ENCODE measurements at regions not wholly inside any gene's neighbourhood (a gene's known extent, or its start where the extent isn't known, plus 50 kb on each side); places are given as distances from the start of the nearest gene placed in this dataset.

- H3K27me3 Mint-ChIP-seq: no peaks in the 10 kb centered on the region
- no peak for DNase-seq
- no peaks in the 10 kb centered on the region for H3K9me3 ChIP-seq (ENCODE audit: control insufficient read depth in 2 of 2, low read length in 2 of 2)
- H3K27ac ChIP-seq (ENCODE audit: insufficient read depth, low read length, poor library complexity, severe bottlenecking): no peak overlapping the region
- no peaks in the 10 kb centered on the region for H3K36me3 Mint-ChIP-seq
- no peaks in the 10 kb centered on the region for H3K27me3 ChIP-seq (ENCODE audit: control insufficient read depth, insufficient read depth, low read length)
- H3K36me3 ChIP-seq (ENCODE audit: control insufficient read depth, insufficient read depth, low read length): no peaks in the 10 kb centered on the region
- H3K9me3 Mint-ChIP-seq: peaks cover 0 to 2% (median 0%) of the 10 kb centered on the region in 7 donors
- H3K4me1 ChIP-seq (ENCODE audit: control insufficient read depth, insufficient read depth, low read length, poor library complexity, severe bottlenecking): no peaks in the 10 kb centered on the region
- no peaks in the 10 kb centered on the region for H3K4me1 Mint-ChIP-seq
- no peak overlapping the region for H3K27ac Mint-ChIP-seq
- ATAC-seq (ENCODE audit: low read depth in 2 of 2): no peak
- H3K4me3 Mint-ChIP-seq: no peak overlapping the region
- H3K4me3 ChIP-seq (ENCODE audit: low read depth, low read length): no peak overlapping the region
Measured at GRCh38 chr5:122576256-122577016, 198.4 kb upstream of the SNX2 start.

- no peak overlapping the region for H3K4me3 Mint-ChIP-seq
- no peak overlapping the region for H3K27ac ChIP-seq (ENCODE audit: insufficient read depth, low read length, poor library complexity, severe bottlenecking)
- no peaks in the 10 kb centered on the region for H3K36me3 ChIP-seq (ENCODE audit: control insufficient read depth, insufficient read depth, low read length)
- H3K27me3 Mint-ChIP-seq: no peaks in the 10 kb centered on the region
- H3K4me1 Mint-ChIP-seq: no peaks in the 10 kb centered on the region
- H3K4me3 ChIP-seq (ENCODE audit: low read depth, low read length): no peak overlapping the region
- no peaks in the 10 kb centered on the region for H3K27me3 ChIP-seq (ENCODE audit: control insufficient read depth, insufficient read depth, low read length)
- H3K9me3 ChIP-seq (ENCODE audit: control insufficient read depth in 2 of 2, low read length in 2 of 2): no peaks in the 10 kb centered on the region
- ATAC-seq (ENCODE audit: low read depth in 2 of 2) (no peak), DNase-seq (no peak)
- no peaks in the 10 kb centered on the region for H3K36me3 Mint-ChIP-seq
- H3K9me3 Mint-ChIP-seq: peaks cover 0 to 2% (median 0%) of the 10 kb centered on the region in 7 donors
- H3K27ac Mint-ChIP-seq: no peak overlapping the region
- no peaks in the 10 kb centered on the region for H3K4me1 ChIP-seq (ENCODE audit: control insufficient read depth, insufficient read depth, low read length, poor library complexity, severe bottlenecking)
Measured at GRCh38 chr5:122581629-122582028, 193.3 kb upstream of the SNX2 start.

- H3K9me3 ChIP-seq (ENCODE audit: control insufficient read depth in 2 of 2, low read length in 2 of 2): no peaks in the 10 kb centered on the region
- no peak for ATAC-seq (ENCODE audit: low read depth in 2 of 2)
- Mint-ChIP-seq H3K27ac (no peak overlapping the region), H3K4me1 (no peaks in the 10 kb centered on the region), H3K9me3 (peaks cover 0 to 2% (median 0%) of the 10 kb centered on the region in 7 donors), H3K36me3 (no peaks in the 10 kb centered on the region), H3K4me3 (no peak overlapping the region), H3K27me3 (no peaks in the 10 kb centered on the region)
- H3K27ac ChIP-seq (ENCODE audit: insufficient read depth, low read length, poor library complexity, severe bottlenecking): no peak overlapping the region
- no peak for DNase-seq
- no peaks in the 10 kb centered on the region for H3K36me3 ChIP-seq (ENCODE audit: control insufficient read depth, insufficient read depth, low read length)
- H3K27me3 ChIP-seq (ENCODE audit: control insufficient read depth, insufficient read depth, low read length): no peaks in the 10 kb centered on the region
- no peak overlapping the region for H3K4me3 ChIP-seq (ENCODE audit: low read depth, low read length)
- no peaks in the 10 kb centered on the region for H3K4me1 ChIP-seq (ENCODE audit: control insufficient read depth, insufficient read depth, low read length, poor library complexity, severe bottlenecking)
Measured at GRCh38 chr5:122584411-122585300, 190.2 kb upstream of the SNX2 start.

- Mint-ChIP-seq H3K36me3 (no peaks in the 10 kb centered on the region), H3K27ac (no peak overlapping the region), H3K27me3 (no peaks in the 10 kb centered on the region), H3K4me3 (no peak overlapping the region), H3K4me1 (no peaks in the 10 kb centered on the region), H3K9me3 (no peaks in the 10 kb centered on the region)
- Histone ChIP-seq H3K4me1 (ENCODE audit: control insufficient read depth, insufficient read depth, low read length, poor library complexity, severe bottlenecking) (no peaks in the 10 kb centered on the region), H3K27ac (ENCODE audit: insufficient read depth, low read length, poor library complexity, severe bottlenecking) (no peak overlapping the region), H3K4me3 (ENCODE audit: low read depth, low read length) (no peak overlapping the region), H3K27me3 (ENCODE audit: control insufficient read depth, insufficient read depth, low read length) (no peaks in the 10 kb centered on the region), H3K36me3 (ENCODE audit: control insufficient read depth, insufficient read depth, low read length) (no peaks in the 10 kb centered on the region), H3K9me3 (ENCODE audit: control insufficient read depth in 2 of 2, low read length in 2 of 2) (no peaks in the 10 kb centered on the region)
- ATAC-seq (ENCODE audit: low read depth in 2 of 2) (no peak), DNase-seq (no peak)
Measured at GRCh38 chr5:122585371-122585770, 189.5 kb upstream of the SNX2 start.

- Histone ChIP-seq H3K9me3 (ENCODE audit: control insufficient read depth in 2 of 2, low read length in 2 of 2) (no peaks in the 10 kb centered on the region), H3K36me3 (ENCODE audit: control insufficient read depth, insufficient read depth, low read length) (no peaks in the 10 kb centered on the region), H3K4me1 (ENCODE audit: control insufficient read depth, insufficient read depth, low read length, poor library complexity, severe bottlenecking) (no peaks in the 10 kb centered on the region), H3K27me3 (ENCODE audit: control insufficient read depth, insufficient read depth, low read length) (no peaks in the 10 kb centered on the region), H3K4me3 (ENCODE audit: low read depth, low read length) (no peak overlapping the region), H3K27ac (ENCODE audit: insufficient read depth, low read length, poor library complexity, severe bottlenecking) (no peak overlapping the region)
- DNase-seq: no peak
- Mint-ChIP-seq H3K4me3 (no peak overlapping the region), H3K27ac (no peak overlapping the region), H3K4me1 (no peaks in the 10 kb centered on the region), H3K27me3 (no peaks in the 10 kb centered on the region), H3K9me3 (no peaks in the 10 kb centered on the region), H3K36me3 (no peaks in the 10 kb centered on the region)
- ATAC-seq (ENCODE audit: low read depth in 2 of 2): no peak
Measured at GRCh38 chr5:122586351-122586750, 188.5 kb upstream of the SNX2 start.

GRCh38 chr5:122591828-122592227 lies 183.1 kb upstream of the SNX2 start:
- no peaks in the 10 kb centered on the region for H3K9me3 ChIP-seq (ENCODE audit: control insufficient read depth in 2 of 2, low read length in 2 of 2)
- Mint-ChIP-seq H3K36me3 (no peaks in the 10 kb centered on the region), H3K4me3 (no peak overlapping the region), H3K9me3 (peaks cover 0 to 5% (median 0%) of the 10 kb centered on the region in 7 donors), H3K27ac (no peak overlapping the region), H3K4me1 (no peaks in the 10 kb centered on the region), H3K27me3 (no peaks in the 10 kb centered on the region)
- DNase-seq: no peak
- no peaks in the 10 kb centered on the region for H3K4me1 ChIP-seq (ENCODE audit: control insufficient read depth, insufficient read depth, low read length, poor library complexity, severe bottlenecking)
- no peaks in the 10 kb centered on the region for H3K36me3 ChIP-seq (ENCODE audit: control insufficient read depth, insufficient read depth, low read length)
- no peak overlapping the region for H3K4me3 ChIP-seq (ENCODE audit: low read depth, low read length)
- no peak for ATAC-seq (ENCODE audit: low read depth in 2 of 2)
- H3K27me3 ChIP-seq (ENCODE audit: control insufficient read depth, insufficient read depth, low read length): no peaks in the 10 kb centered on the region
- H3K27ac ChIP-seq (ENCODE audit: insufficient read depth, low read length, poor library complexity, severe bottlenecking): no peak overlapping the region

GRCh38 chr5:122599000-122599399 lies 175.9 kb upstream of the SNX2 start:
- H3K27ac Mint-ChIP-seq: no peak overlapping the region
- H3K27me3 Mint-ChIP-seq: no peaks in the 10 kb centered on the region
- Histone ChIP-seq H3K9me3 (ENCODE audit: control insufficient read depth in 2 of 2, low read length in 2 of 2) (no peaks in the 10 kb centered on the region), H3K4me3 (ENCODE audit: low read depth, low read length) (no peak overlapping the region), H3K4me1 (ENCODE audit: control insufficient read depth, insufficient read depth, low read length, poor library complexity, severe bottlenecking) (no peaks in the 10 kb centered on the region), H3K27me3 (ENCODE audit: control insufficient read depth, insufficient read depth, low read length) (no peaks in the 10 kb centered on the region), H3K27ac (ENCODE audit: insufficient read depth, low read length, poor library complexity, severe bottlenecking) (no peak overlapping the region), H3K36me3 (ENCODE audit: control insufficient read depth, insufficient read depth, low read length) (no peaks in the 10 kb centered on the region)
- H3K4me1 Mint-ChIP-seq: no peaks in the 10 kb centered on the region
- H3K36me3 Mint-ChIP-seq: no peaks in the 10 kb centered on the region
- H3K9me3 Mint-ChIP-seq: peaks cover 0 to 14% (median 3%) of the 10 kb centered on the region in 7 donors
- DNase-seq: no peak
- no peak for ATAC-seq (ENCODE audit: low read depth in 2 of 2)
- H3K4me3 Mint-ChIP-seq: no peak overlapping the region

All from CD4-positive, CD25-positive, alpha-beta regulatory T cell (primary cell).